HEK293 (cell line): ENCODE measurements at regions not wholly inside any gene's neighbourhood (a gene's known extent, or its start where the extent isn't known, plus 50 kb on each side); places are given as distances from the start of the nearest gene placed in this dataset.

Source experiments
- CTCF ChIA-PET: fragments of 350-600 bp; formaldehyde crosslinking; extraction: SDS; loops from one replicate; lab custom pipeline; 2021; ENCODE audit warnings: antibody characterized with exemption; lab: Yijun Ruan, JAX
- POLR2A ChIA-PET: fragments of 300-600 bp; formaldehyde crosslinking; extraction: SDS; loops from one replicate; lab custom pipeline; 2020; ENCODE audit warnings: antibody characterized with exemption, inconsistent platforms; lab: Yijun Ruan, JAX
- H3K27ac ChIP-seq: fragments of 200-500 bp; sonication (Bioruptor generic); 2 replicates; pipeline ENCODE4 v1.5.1; 2014; ENCODE audit warnings: low read depth, low read length, control low read depth, inconsistent platforms; ENCODE audit errors: extremely low read depth
- H3K36me3 ChIP-seq, 2 experiments: fragments of 200-500 bp in 1 of 2; sonication (Bioruptor generic) in 1 of 2; 1 replicate in 1 of 2; 2 replicates in 1 of 2; pipeline ENCODE4 v1.5.1; 2014 to 2017; ENCODE audit warnings: inconsistent platforms in 2 of 2, low read length in 2 of 2; ENCODE audit not compliant: control insufficient read depth in 2 of 2, insufficient read depth in 1 of 2
- H3K4me1 ChIP-seq: fragments of 200-500 bp; sonication (Bioruptor generic); 2 replicates; pipeline ENCODE4 v1.5.1; 2014; ENCODE audit warnings: mild to moderate bottlenecking, low read length, inconsistent platforms; ENCODE audit not compliant: control insufficient read depth, insufficient read depth
- H3K4me3 ChIP-seq: 2 replicates; pipeline ENCODE4 v1.5.1; 2011; ENCODE audit warnings: low read depth, mild to moderate bottlenecking, control low read depth, low read length, moderate library complexity
- H3K9me3 ChIP-seq: fragments of 200-500 bp; sonication (Bioruptor generic); 2 replicates; pipeline ENCODE4 v1.5.1; 2014; ENCODE audit warnings: low read depth, low read length, inconsistent platforms; ENCODE audit not compliant: control insufficient read depth, insufficient read depth
- GLIS2 ChIP-seq: fragments of 450-650 bp; formaldehyde crosslinking; IDR thresholded peaks from 2 replicates; pipeline ENCODE4 v1.5.1; 2016; ENCODE audit warnings: missing biosample characterization, missing genetic modification characterization
- KLF9 ChIP-seq: fragments of 450-650 bp; formaldehyde crosslinking; IDR thresholded peaks from 2 replicates; pipeline ENCODE4 v1.5.1; 2016; ENCODE audit warnings: missing biosample characterization, missing genetic modification characterization, low read depth
- OVOL3 ChIP-seq: fragments of 450-650 bp; formaldehyde crosslinking; IDR thresholded peaks from 2 replicates; pipeline ENCODE4 v1.5.1; 2016; ENCODE audit warnings: missing biosample characterization, missing genetic modification characterization
- PRDM1 ChIP-seq: fragments of 450-650 bp; formaldehyde crosslinking; IDR thresholded peaks from 2 replicates; pipeline ENCODE4; 2016; ENCODE audit warnings: missing biosample characterization, missing genetic modification characterization
- ZBTB7A ChIP-seq: fragments of 450-650 bp; formaldehyde crosslinking; IDR thresholded peaks from 2 replicates; pipeline ENCODE4 v1.5.1; 2016; ENCODE audit warnings: low read depth, missing biosample characterization, missing genetic modification characterization
- ZNF112 ChIP-seq: fragments of 450-650 bp; formaldehyde crosslinking; IDR thresholded peaks from 2 replicates; pipeline ENCODE4 v1.5.0; 2017; ENCODE audit warnings: missing biosample characterization, missing genetic modification characterization
- ZNF138 ChIP-seq: fragments of 450-650 bp; formaldehyde crosslinking; IDR thresholded peaks from 2 replicates; pipeline ENCODE4 v1.5.1; 2016; ENCODE audit warnings: missing biosample characterization, missing genetic modification characterization, borderline replicate concordance
- ZNF155 ChIP-seq: fragments of 450-650 bp; formaldehyde crosslinking; IDR thresholded peaks from 2 replicates; pipeline ENCODE4 v1.5.1; 2016; ENCODE audit warnings: missing biosample characterization, missing genetic modification characterization
- ZNF174 ChIP-seq: fragments of 450-650 bp; formaldehyde crosslinking; IDR thresholded peaks from 2 replicates; pipeline ENCODE4 v1.5.0; 2017; ENCODE audit warnings: missing biosample characterization, mild to moderate bottlenecking, missing genetic modification characterization
- ZNF274 ChIP-seq, 2 experiments: fragments of 200-500 bp in 1 of 2; fragments of 450-650 bp in 1 of 2; sonication (Bioruptor generic) in 1 of 2; formaldehyde crosslinking in 1 of 2; IDR thresholded peaks; 2 replicates each; pipeline versions ENCODE4 v1.5.1 to v1.6.1; 2014 to 2016; ENCODE audit warnings: borderline replicate concordance in 1 of 2, inconsistent platforms in 1 of 2, low read length in 1 of 2, missing biosample characterization in 1 of 2, missing genetic modification characterization in 1 of 2
- ZNF354C ChIP-seq: fragments of 450-650 bp; formaldehyde crosslinking; IDR thresholded peaks from 2 replicates; pipeline ENCODE4 v1.5.1; 2016; ENCODE audit warnings: missing biosample characterization, missing genetic modification characterization, low read depth, borderline replicate concordance
- ZNF558 ChIP-seq: fragments of 450-650 bp; formaldehyde crosslinking; IDR thresholded peaks from 2 replicates; pipeline ENCODE4 v1.5.1; 2016; ENCODE audit warnings: missing biosample characterization, missing genetic modification characterization
- ZNF571 ChIP-seq: fragments of 450-650 bp; formaldehyde crosslinking; IDR thresholded peaks from 2 replicates; pipeline ENCODE4 v1.5.0; 2017; ENCODE audit warnings: missing biosample characterization, missing genetic modification characterization
- ZNF596 ChIP-seq: fragments of 450-650 bp; IDR thresholded peaks from 2 replicates; pipeline ENCODE4 v1.5.0; 2018; ENCODE audit warnings: missing biosample characterization, mild to moderate bottlenecking, missing genetic modification characterization, moderate library complexity
- ZNF629 ChIP-seq: fragments of 450-650 bp; formaldehyde crosslinking; IDR thresholded peaks from 2 replicates; pipeline ENCODE4 v1.5.1; 2017; ENCODE audit warnings: missing biosample characterization, missing genetic modification characterization
- ZNF76 ChIP-seq: fragments of 450-650 bp; formaldehyde crosslinking; IDR thresholded peaks from 2 replicates; pipeline ENCODE4; 2016; ENCODE audit warnings: low read depth, missing biosample characterization, missing genetic modification characterization, borderline replicate concordance
- ZNF843 ChIP-seq: fragments of 450-650 bp; formaldehyde crosslinking; IDR thresholded peaks from 2 replicates; pipeline ENCODE4 v1.5.1; 2016; ENCODE audit warnings: missing biosample characterization, missing genetic modification characterization
- TF ChIP-seq, protein P1 (sequence below): fragments of 450-650 bp; IDR thresholded peaks from 2 replicates; pipeline ENCODE4 v1.5.1; 2018; ENCODE audit warnings: missing biosample characterization, missing genetic modification characterization
- TF ChIP-seq, protein P2 (sequence below): fragments of 450-650 bp; formaldehyde crosslinking; IDR thresholded peaks from 2 replicates; pipeline ENCODE4 v1.5.1; 2016; ENCODE audit warnings: missing biosample characterization, missing genetic modification characterization
- TF ChIP-seq, protein P3 (sequence below): fragments of 450-650 bp; formaldehyde crosslinking; IDR thresholded peaks from 2 replicates; pipeline ENCODE4 v1.5.0; 2017; ENCODE audit warnings: missing biosample characterization, missing genetic modification characterization, borderline replicate concordance
- TF ChIP-seq, protein P4 (sequence below): fragments of 450-650 bp; IDR thresholded peaks from 2 replicates; pipeline ENCODE4 v1.5.1; 2018; ENCODE audit warnings: missing biosample characterization, mild to moderate bottlenecking, missing genetic modification characterization
- TF ChIP-seq, protein P5 (sequence below): fragments of 450-650 bp; formaldehyde crosslinking; IDR thresholded peaks from 2 replicates; pipeline ENCODE4 v1.5.1; 2017; ENCODE audit warnings: missing biosample characterization, missing genetic modification characterization

DNA sequence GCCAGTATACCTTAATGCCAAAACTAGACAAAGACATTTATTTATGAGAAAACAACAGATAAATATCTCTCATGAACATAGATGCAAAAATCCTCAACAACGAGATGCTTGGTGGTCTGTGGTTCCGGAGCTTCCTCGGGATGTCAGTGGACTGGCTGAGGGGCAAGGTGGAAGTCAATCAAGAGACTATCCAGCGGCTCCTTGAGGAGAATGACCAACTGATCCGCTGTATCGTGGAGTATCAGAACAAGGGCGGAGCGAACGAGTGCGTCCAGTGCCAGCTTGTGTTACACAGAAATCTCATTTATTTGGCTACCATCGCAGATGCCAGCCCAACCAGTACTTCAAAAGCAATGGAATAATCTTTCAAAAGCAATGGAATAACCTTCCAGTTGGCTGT is 60.0 kb upstream of the PARD3 start:
- ChIA-PET POLR2A (no interaction called here), CTCF (interaction anchor here (1.2 kb wide), 1 partner anchor 152 kb away, joined by 3 read pairs; no protein-coding TSS in a partner anchor)
- H3K36me3 ChIP-seq, result no peaks in the 10 kb centered on the region
- TF ChIP-seq, protein P1, sequence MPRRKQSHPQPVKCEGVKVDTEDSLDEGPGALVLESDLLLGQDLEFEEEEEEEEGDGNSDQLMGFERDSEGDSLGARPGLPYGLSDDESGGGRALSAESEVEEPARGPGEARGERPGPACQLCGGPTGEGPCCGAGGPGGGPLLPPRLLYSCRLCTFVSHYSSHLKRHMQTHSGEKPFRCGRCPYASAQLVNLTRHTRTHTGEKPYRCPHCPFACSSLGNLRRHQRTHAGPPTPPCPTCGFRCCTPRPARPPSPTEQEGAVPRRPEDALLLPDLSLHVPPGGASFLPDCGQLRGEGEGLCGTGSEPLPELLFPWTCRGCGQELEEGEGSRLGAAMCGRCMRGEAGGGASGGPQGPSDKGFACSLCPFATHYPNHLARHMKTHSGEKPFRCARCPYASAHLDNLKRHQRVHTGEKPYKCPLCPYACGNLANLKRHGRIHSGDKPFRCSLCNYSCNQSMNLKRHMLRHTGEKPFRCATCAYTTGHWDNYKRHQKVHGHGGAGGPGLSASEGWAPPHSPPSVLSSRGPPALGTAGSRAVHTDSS (tag by site-specific recombination), result no peak
- TF ChIP-seq ZNF112 (tag by site-specific recombination) (no peak), OVOL3 (tag by site-specific recombination) (no peak), ZNF629 (tag by site-specific recombination) (no peak), KLF9 (tag by site-specific recombination) (no peak), ZNF274 (IDR thresholded peaks at IDR 0.05; ENCODE audit: low read length) (no peak), ZNF274 (tag by site-specific recombination; IDR thresholded peaks at IDR 0.05; ENCODE audit: borderline replicate concordance) (no peak), ZBTB7A (tag by site-specific recombination) (no peak), ZNF76 (tag by site-specific recombination) (no peak), ZNF596 (no peak), PRDM1 (tag by site-specific recombination) (no peak), ZNF174 (tag by site-specific recombination) (no peak), ZNF843 (tag by site-specific recombination) (no peak)
- TF ChIP-seq, protein P2, sequence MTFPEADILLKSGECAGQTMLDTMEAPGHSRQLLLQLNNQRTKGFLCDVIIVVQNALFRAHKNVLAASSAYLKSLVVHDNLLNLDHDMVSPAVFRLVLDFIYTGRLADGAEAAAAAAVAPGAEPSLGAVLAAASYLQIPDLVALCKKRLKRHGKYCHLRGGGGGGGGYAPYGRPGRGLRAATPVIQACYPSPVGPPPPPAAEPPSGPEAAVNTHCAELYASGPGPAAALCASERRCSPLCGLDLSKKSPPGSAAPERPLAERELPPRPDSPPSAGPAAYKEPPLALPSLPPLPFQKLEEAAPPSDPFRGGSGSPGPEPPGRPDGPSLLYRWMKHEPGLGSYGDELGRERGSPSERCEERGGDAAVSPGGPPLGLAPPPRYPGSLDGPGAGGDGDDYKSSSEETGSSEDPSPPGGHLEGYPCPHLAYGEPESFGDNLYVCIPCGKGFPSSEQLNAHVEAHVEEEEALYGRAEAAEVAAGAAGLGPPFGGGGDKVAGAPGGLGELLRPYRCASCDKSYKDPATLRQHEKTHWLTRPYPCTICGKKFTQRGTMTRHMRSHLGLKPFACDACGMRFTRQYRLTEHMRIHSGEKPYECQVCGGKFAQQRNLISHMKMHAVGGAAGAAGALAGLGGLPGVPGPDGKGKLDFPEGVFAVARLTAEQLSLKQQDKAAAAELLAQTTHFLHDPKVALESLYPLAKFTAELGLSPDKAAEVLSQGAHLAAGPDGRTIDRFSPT (tag by site-specific recombination), result no peak
- TF ChIP-seq, protein P3, sequence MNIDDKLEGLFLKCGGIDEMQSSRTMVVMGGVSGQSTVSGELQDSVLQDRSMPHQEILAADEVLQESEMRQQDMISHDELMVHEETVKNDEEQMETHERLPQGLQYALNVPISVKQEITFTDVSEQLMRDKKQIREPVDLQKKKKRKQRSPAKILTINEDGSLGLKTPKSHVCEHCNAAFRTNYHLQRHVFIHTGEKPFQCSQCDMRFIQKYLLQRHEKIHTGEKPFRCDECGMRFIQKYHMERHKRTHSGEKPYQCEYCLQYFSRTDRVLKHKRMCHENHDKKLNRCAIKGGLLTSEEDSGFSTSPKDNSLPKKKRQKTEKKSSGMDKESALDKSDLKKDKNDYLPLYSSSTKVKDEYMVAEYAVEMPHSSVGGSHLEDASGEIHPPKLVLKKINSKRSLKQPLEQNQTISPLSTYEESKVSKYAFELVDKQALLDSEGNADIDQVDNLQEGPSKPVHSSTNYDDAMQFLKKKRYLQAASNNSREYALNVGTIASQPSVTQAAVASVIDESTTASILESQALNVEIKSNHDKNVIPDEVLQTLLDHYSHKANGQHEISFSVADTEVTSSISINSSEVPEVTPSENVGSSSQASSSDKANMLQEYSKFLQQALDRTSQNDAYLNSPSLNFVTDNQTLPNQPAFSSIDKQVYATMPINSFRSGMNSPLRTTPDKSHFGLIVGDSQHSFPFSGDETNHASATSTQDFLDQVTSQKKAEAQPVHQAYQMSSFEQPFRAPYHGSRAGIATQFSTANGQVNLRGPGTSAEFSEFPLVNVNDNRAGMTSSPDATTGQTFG (tag by site-specific recombination), result no peak
- TF ChIP-seq, protein P4, sequence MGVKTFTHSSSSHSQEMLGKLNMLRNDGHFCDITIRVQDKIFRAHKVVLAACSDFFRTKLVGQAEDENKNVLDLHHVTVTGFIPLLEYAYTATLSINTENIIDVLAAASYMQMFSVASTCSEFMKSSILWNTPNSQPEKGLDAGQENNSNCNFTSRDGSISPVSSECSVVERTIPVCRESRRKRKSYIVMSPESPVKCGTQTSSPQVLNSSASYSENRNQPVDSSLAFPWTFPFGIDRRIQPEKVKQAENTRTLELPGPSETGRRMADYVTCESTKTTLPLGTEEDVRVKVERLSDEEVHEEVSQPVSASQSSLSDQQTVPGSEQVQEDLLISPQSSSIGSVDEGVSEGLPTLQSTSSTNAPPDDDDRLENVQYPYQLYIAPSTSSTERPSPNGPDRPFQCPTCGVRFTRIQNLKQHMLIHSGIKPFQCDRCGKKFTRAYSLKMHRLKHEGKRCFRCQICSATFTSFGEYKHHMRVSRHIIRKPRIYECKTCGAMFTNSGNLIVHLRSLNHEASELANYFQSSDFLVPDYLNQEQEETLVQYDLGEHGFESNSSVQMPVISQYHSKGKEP (tag by site-specific recombination), result no peak
- H3K4me1 ChIP-seq, result no peaks in the 10 kb centered on the region
- H3K27ac ChIP-seq, result no peak overlapping the region
- no peak overlapping the region for H3K4me3 ChIP-seq
- no peaks in the 10 kb centered on the region for H3K9me3 ChIP-seq

DNA sequence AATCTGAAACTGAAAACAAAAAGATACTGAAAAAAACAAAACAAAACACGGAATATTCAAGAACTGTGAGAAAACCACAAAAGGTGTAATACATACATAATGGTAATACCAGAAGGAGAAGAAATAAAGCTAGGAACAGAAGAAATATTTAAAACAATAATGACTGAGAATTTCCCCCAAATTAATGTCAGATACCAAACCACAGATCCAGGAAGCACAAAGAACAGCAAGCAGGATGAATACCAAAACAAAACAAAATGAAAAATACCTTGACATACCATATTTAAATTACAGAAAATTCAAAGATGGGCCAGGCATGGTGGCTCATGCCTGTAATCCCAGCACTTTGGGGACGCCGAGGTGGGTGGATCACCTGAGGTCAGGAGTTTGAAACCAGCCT is 57.7 kb upstream of the PARD3 start:
- TF ChIP-seq ZNF138 (tag by site-specific recombination) (no peak), ZNF354C (no peak), ZNF571 (tag by site-specific recombination) (no peak), ZNF155 (no peak), GLIS2 (tag by site-specific recombination) (no peak), ZNF558 (tag by site-specific recombination) (peak; percentile 91)
- TF ChIP-seq, protein P5, sequence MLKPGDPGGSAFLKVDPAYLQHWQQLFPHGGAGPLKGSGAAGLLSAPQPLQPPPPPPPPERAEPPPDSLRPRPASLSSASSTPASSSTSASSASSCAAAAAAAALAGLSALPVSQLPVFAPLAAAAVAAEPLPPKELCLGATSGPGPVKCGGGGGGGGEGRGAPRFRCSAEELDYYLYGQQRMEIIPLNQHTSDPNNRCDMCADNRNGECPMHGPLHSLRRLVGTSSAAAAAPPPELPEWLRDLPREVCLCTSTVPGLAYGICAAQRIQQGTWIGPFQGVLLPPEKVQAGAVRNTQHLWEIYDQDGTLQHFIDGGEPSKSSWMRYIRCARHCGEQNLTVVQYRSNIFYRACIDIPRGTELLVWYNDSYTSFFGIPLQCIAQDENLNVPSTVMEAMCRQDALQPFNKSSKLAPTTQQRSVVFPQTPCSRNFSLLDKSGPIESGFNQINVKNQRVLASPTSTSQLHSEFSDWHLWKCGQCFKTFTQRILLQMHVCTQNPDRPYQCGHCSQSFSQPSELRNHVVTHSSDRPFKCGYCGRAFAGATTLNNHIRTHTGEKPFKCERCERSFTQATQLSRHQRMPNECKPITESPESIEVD (tag by site-specific recombination), result no peak
- POLR2A ChIA-PET, result no interaction called here
- CTCF ChIA-PET, result interaction anchor here (0.6 kb wide), 1 partner anchor 30 kb away, joined by 3 read pairs; no protein-coding TSS in a partner anchor

More for the DNA sequence above, 57.7 kb upstream of the PARD3 start:
- Histone ChIP-seq H3K36me3 (no peaks in the 10 kb centered on the region), H3K4me1 (no peaks in the 10 kb centered on the region), H3K4me3 (no peak overlapping the region), H3K9me3 (no peaks in the 10 kb centered on the region), H3K27ac (no peak overlapping the region)
